H1 (cell line): ENCODE measurements at regions not wholly inside any gene's neighbourhood (a gene's known extent, or its start where the extent isn't known, plus 50 kb on each side); places are given as distances from the start of the nearest gene placed in this dataset.

ENCODE experiments used
- CTCF ChIA-PET: fragments of 300-600 bp; sonication (Branson Sonifier 250); formaldehyde crosslinking; loops from one replicate; lab custom pipeline; 2021; ENCODE audit not compliant: partially characterized antibody; lab: Charles Lee
- POLR2A ChIA-PET: fragments of 300-600 bp; sonication (Branson Sonifier 250); formaldehyde crosslinking; loops from one replicate; lab custom pipeline; 2021; ENCODE audit warnings: inconsistent platforms; ENCODE audit not compliant: partially characterized antibody; lab: Charles Lee
- DNase-seq, 2 experiments: peaks; one replicate each; pipeline versions ENCODE4 v3.0.0 to v3.0.0-alpha.2; 2010 to 2022; ENCODE audit warnings: low spot score in 2 of 2, low read depth in 1 of 2, mixed read lengths in 1 of 2
- FAIRE-seq: peaks from 2 replicates; lab custom pipeline; 2011; peaks lifted over from hg19 to GRCh38; lab: Jason Lieb, UNC
- H2AFZ ChIP-seq: 2 replicates; pipeline ENCODE4 v1.8.1; 2012; ENCODE audit warnings: low read length, inconsistent platforms
- H2AK5ac ChIP-seq: 2 replicates; pipeline ENCODE4 v1.6.1; 2013; ENCODE audit warnings: low read depth, low read length
- H2BK120ac ChIP-seq: replicated peaks from 2 replicates; pipeline ENCODE3; 2013; ENCODE audit warnings: low read depth, low read length, inconsistent platforms
- H2BK12ac ChIP-seq: 2 replicates; pipeline ENCODE4 v1.6.1; 2013; ENCODE audit warnings: low read depth, low read length
- H2BK15ac ChIP-seq: 2 replicates; pipeline ENCODE4 v1.6.1; 2013; ENCODE audit warnings: low read length
- H2BK20ac ChIP-seq: 2 replicates; pipeline ENCODE4 v1.6.1; 2013; ENCODE audit warnings: low read length
- H2BK5ac ChIP-seq: 2 replicates; pipeline ENCODE4 v1.6.1; 2013; ENCODE audit warnings: low read depth, low read length
- H3K14ac ChIP-seq: 2 replicates; pipeline ENCODE4 v1.6.1; 2013; ENCODE audit warnings: inconsistent platforms; ENCODE audit not compliant: insufficient read length
- H3K18ac ChIP-seq: 2 replicates; pipeline ENCODE4 v1.6.1; 2013; ENCODE audit warnings: low read length; ENCODE audit errors: extremely low read depth
- H3K23ac ChIP-seq: 2 replicates; pipeline ENCODE4 v1.6.1; 2013; ENCODE audit warnings: inconsistent platforms; ENCODE audit not compliant: insufficient read length
- H3K23me2 ChIP-seq: 2 replicates; pipeline ENCODE4 v1.6.1; 2013; ENCODE audit warnings: low read depth, low read length
- H3K27ac ChIP-seq: 2 replicates; pipeline ENCODE4 v1.6.1; 2011; ENCODE audit warnings: low read depth, low read length, inconsistent platforms
- H3K27me3 ChIP-seq, 4 experiments: replicated peaks in 1 of 4; 1 replicate in 1 of 4; 2 replicates in 3 of 4; pipeline versions ENCODE4 v1.6.1 to v1.8.1; 2011 to 2013; ENCODE audit warnings: low read length in 3 of 4, mild to moderate bottlenecking in 3 of 4, inconsistent platforms in 2 of 4, mixed read lengths in 2 of 4, moderate library complexity in 1 of 4; ENCODE audit not compliant: control insufficient read depth in 3 of 4, insufficient read depth in 3 of 4; ENCODE audit errors: extremely low read depth in 1 of 4
- H3K36me3 ChIP-seq, 4 experiments: 2 replicates each; pipeline versions ENCODE4 v1.6.1 to v1.8.1; 2011 to 2013; ENCODE audit warnings: mild to moderate bottlenecking in 4 of 4, low read length in 3 of 4, moderate library complexity in 2 of 4, control low read depth in 1 of 4, inconsistent platforms in 1 of 4; ENCODE audit not compliant: insufficient read depth in 4 of 4, control insufficient read depth in 2 of 4
- H3K4ac ChIP-seq: replicated peaks from 2 replicates; pipeline ENCODE3; 2013; ENCODE audit warnings: low read length, low read depth, mixed read lengths, inconsistent platforms; ENCODE audit not compliant: insufficient read length
- H3K4me1 ChIP-seq, 4 experiments: replicated peaks in 1 of 4; 1 replicate in 1 of 4; 2 replicates in 3 of 4; pipeline versions ENCODE4 v1.6.1 to v1.8.1; 2011 to 2013; ENCODE audit warnings: low read length in 3 of 4, inconsistent platforms in 2 of 4, mixed read lengths in 1 of 4; ENCODE audit not compliant: insufficient read depth in 4 of 4, control insufficient read depth in 3 of 4
- H3K4me2 ChIP-seq, 2 experiments: 2 replicates each; pipeline versions ENCODE4 v1.6.1 to v1.8.1; 2011 to 2013; ENCODE audit warnings: low read depth in 2 of 2, low read length in 2 of 2, control low read depth in 1 of 2, inconsistent platforms in 1 of 2, mild to moderate bottlenecking in 1 of 2; ENCODE audit not compliant: insufficient read depth in 1 of 2
- H3K4me3 ChIP-seq, 4 experiments: fragments of 200-600, 300-600 bp in 1 of 4; sonication (generic), shearing (Covaris generic), sonication (Bioruptor Twin) in 1 of 4; 2 replicates each; pipeline versions ENCODE4 v1.5.1 to v1.8.1; 2011 to 2016; ENCODE audit warnings: low read length in 4 of 4, low read depth in 3 of 4, control low read depth in 2 of 4, inconsistent platforms in 2 of 4, mild to moderate bottlenecking in 2 of 4, mixed read lengths in 1 of 4, moderate library complexity in 1 of 4; ENCODE audit not compliant: insufficient read depth in 2 of 4; ENCODE audit errors: extremely low read depth in 1 of 4
- H3K56ac ChIP-seq: replicated peaks from 2 replicates; pipeline ENCODE3; 2013; ENCODE audit warnings: low read depth, mild to moderate bottlenecking, mixed read lengths, low read length, inconsistent platforms; ENCODE audit not compliant: insufficient read length
- H3K79me1 ChIP-seq: 2 replicates; pipeline ENCODE4 v1.6.1; 2013; ENCODE audit warnings: low read depth, low read length, control low read depth
- H3K79me2 ChIP-seq, 2 experiments: 2 replicates each; pipeline versions ENCODE4 v1.6.1 to v1.8.1; 2012 to 2013; ENCODE audit warnings: low read length in 2 of 2, mild to moderate bottlenecking in 2 of 2, inconsistent platforms in 1 of 2; ENCODE audit not compliant: insufficient read depth in 2 of 2, control insufficient read depth in 1 of 2
- H3K9ac ChIP-seq, 4 experiments: replicated peaks in 1 of 4; 1 replicate in 1 of 4; 2 replicates in 3 of 4; pipeline versions ENCODE4 v1.6.1 to v1.8.1; 2011 to 2013; ENCODE audit warnings: low read depth in 3 of 4, low read length in 3 of 4, control low read depth in 2 of 4, mild to moderate bottlenecking in 2 of 4, moderate library complexity in 2 of 4, inconsistent platforms in 1 of 4; ENCODE audit errors: extremely low read depth in 1 of 4
- H3K9me3 ChIP-seq, 2 experiments: 2 replicates each; pipeline versions ENCODE4 v1.6.1 to v1.8.1; 2012 to 2013; ENCODE audit warnings: mild to moderate bottlenecking in 2 of 2, moderate library complexity in 2 of 2, control low read depth in 1 of 2, inconsistent platforms in 1 of 2, low read depth in 1 of 2, low read length in 1 of 2, mixed read lengths in 1 of 2; ENCODE audit not compliant: insufficient read depth in 2 of 2
- H4K20me1 ChIP-seq, 2 experiments: replicated peaks in 1 of 2; 2 replicates each; pipeline versions ENCODE3 to v1.8.1; 2011 to 2013; ENCODE audit warnings: inconsistent platforms in 2 of 2, low read length in 2 of 2, mild to moderate bottlenecking in 1 of 2; ENCODE audit not compliant: insufficient read depth in 2 of 2, control insufficient read depth in 1 of 2
- H4K5ac ChIP-seq: 2 replicates; pipeline ENCODE4 v1.6.1; 2013; ENCODE audit warnings: low read length, low read depth, mixed read lengths, inconsistent platforms; ENCODE audit not compliant: insufficient read length
- H4K8ac ChIP-seq: 2 replicates; pipeline ENCODE4 v1.8.0; 2013; ENCODE audit warnings: mild to moderate bottlenecking, moderate library complexity, low read length, inconsistent platforms; ENCODE audit not compliant: insufficient read depth; ENCODE audit errors: extremely low read depth
- H4K91ac ChIP-seq: replicated peaks from 2 replicates; pipeline ENCODE3; 2013; ENCODE audit warnings: low read length, mixed read lengths, inconsistent platforms; ENCODE audit not compliant: insufficient read length
- KDM5A ChIP-seq: fragments of 200-600 bp; IDR thresholded peaks from 2 replicates; pipeline ENCODE4 v1.7.1; 2012; ENCODE audit warnings: mild to moderate bottlenecking, low read length, inconsistent platforms, mixed read lengths
- MAFK ChIP-seq: IDR thresholded peaks from 2 replicates; pipeline ENCODE4 v1.6.1; 2012; ENCODE audit warnings: low read depth, mild to moderate bottlenecking, improper control_type of control experiment, low read length
- RNF2 ChIP-seq: fragments of 200-900, 300-1000 bp; sonication (generic); IDR thresholded peaks from 2 replicates; pipeline ENCODE4 v1.7.1; 2016; ENCODE audit warnings: borderline replicate concordance, low read depth, mild to moderate bottlenecking, antibody characterized with exemption, low read length; ENCODE audit not compliant: poor library complexity, severe bottlenecking; ENCODE audit errors: missing control alignments

DNA sequence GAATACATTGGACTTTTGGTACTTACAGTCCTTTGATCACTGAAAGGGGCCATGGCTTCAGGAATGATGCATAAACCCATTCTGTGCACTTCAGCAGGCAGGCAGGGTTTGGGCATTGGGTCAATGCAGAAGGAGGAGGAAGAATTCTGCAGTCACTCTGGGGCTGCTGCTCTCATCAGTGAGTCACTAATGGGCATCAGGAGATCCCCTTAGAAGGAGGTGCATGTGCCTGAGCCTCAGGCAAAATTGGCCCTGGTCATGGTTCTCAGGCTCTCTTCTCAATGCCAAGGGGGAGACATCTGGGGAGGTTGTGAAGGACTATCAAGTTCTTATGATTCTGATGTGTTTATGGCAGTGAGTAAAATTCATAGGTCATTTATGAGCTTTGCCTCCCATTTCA, 52.0 kb upstream of the TNP1 start:
- no peak overlapping the region for H2BK12ac ChIP-seq
- no peak overlapping the region for H3K14ac ChIP-seq
- H2AFZ ChIP-seq: no peak overlapping the region
- H3K9ac ChIP-seq: no peak overlapping the region
- H3K36me3 ChIP-seq: no peaks in the 10 kb centered on the region
- TF ChIP-seq MAFK (no peak), KDM5A (no peak), RNF2 (no peak)
- ChIA-PET POLR2A (interaction anchor here (0.6 to 0.9 kb wide), 2 partner anchors 110 to 217 kb away, joined by 3 read pairs; partner anchors contain the start of gene IGFBP5), CTCF (no interaction called here)
- H3K9me3 ChIP-seq: no peaks in the 10 kb centered on the region
- H3K27me3 ChIP-seq: no peaks in the 10 kb centered on the region
- no peak overlapping the region for H2BK120ac ChIP-seq
- H3K56ac ChIP-seq: no peak overlapping the region
- no peak overlapping the region for H4K5ac ChIP-seq
- no peak overlapping the region for H3K4me2 ChIP-seq
- H3K4me3 ChIP-seq: no peak overlapping the region
- DNase-seq: no peak
- no peaks in the 10 kb centered on the region for H3K23me2 ChIP-seq
- H3K4ac ChIP-seq: no peak overlapping the region
- H3K79me2 ChIP-seq: no peaks in the 10 kb centered on the region
- no peak overlapping the region for H3K27ac ChIP-seq
- H4K91ac ChIP-seq: no peak overlapping the region
- FAIRE-seq: no peak
- H3K4me1 ChIP-seq: no peaks in the 10 kb centered on the region; a peak in 1 of 7 replicates
- no peak overlapping the region for H2BK20ac ChIP-seq
- H2AK5ac ChIP-seq: no peak overlapping the region
- H4K20me1 ChIP-seq: no peaks in the 10 kb centered on the region
- H4K8ac ChIP-seq: no peak overlapping the region
- no peaks in the 10 kb centered on the region; the same call in 1 of the 2 replicates for H3K79me1 ChIP-seq
- no peak overlapping the region for H3K18ac ChIP-seq
- no peak overlapping the region for H2BK15ac ChIP-seq
- H2BK5ac ChIP-seq: no peak overlapping the region
- no peak overlapping the region for H3K23ac ChIP-seq
